ENCODE measurements at regions not wholly inside any gene's neighbourhood (a gene's known extent, or its start where the extent isn't known, plus 50 kb on each side); places are given as distances from the start of the nearest gene placed in this dataset.

DNA sequence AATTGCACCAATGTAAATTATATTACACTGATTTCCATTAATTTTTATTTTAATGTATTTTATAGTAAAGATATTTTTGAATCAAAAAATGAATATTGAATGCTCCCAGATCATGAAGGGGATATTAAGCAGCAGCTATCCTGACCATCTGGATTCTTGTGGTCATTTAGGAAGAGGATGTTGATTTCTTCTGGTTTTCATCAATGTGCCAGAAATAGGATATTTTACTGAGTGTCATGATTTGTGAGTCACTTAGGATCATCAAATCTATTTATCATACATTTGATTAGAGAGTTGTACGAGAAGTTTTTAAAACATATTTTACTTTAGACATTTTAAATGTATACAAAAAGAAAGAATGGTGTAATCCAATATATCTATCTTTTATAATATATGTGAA is 366.3 kb upstream of the CHRM2 start:
- no peak for DNase-seq (ENCODE audit: low read depth)
- TF ChIP-seq, protein P1, sequence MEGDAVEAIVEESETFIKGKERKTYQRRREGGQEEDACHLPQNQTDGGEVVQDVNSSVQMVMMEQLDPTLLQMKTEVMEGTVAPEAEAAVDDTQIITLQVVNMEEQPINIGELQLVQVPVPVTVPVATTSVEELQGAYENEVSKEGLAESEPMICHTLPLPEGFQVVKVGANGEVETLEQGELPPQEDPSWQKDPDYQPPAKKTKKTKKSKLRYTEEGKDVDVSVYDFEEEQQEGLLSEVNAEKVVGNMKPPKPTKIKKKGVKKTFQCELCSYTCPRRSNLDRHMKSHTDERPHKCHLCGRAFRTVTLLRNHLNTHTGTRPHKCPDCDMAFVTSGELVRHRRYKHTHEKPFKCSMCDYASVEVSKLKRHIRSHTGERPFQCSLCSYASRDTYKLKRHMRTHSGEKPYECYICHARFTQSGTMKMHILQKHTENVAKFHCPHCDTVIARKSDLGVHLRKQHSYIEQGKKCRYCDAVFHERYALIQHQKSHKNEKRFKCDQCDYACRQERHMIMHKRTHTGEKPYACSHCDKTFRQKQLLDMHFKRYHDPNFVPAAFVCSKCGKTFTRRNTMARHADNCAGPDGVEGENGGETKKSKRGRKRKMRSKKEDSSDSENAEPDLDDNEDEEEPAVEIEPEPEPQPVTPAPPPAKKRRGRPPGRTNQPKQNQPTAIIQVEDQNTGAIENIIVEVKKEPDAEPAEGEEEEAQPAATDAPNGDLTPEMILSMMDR (IDR thresholded peaks at IDR 0.05; ENCODE audit: low read depth, low read length, missing control alignments), result no peak
- H3K4me3 ChIP-seq (ENCODE audit: low read depth, low read length), result no peak overlapping the region

DNA sequence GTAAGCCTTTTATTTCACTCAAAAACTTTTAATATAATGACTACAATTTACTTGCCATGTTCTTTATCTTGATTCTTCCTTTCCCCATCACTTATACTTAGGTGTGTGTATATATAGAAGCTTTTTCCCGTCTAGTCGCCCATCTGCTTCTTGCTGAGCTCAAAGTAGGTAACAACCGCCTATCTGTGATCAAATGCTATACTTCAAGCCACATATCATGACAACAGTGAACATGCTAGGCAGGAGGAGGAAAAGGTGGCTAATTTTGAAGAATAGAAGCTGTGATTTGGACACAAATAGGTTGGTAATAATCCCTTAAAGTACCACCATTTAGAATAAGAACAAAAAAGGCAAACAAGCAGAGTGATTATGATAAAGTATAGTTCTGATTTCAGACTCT is 367.3 kb upstream of the CHRM2 start:
- DNase-seq (ENCODE audit: low read depth), result no peak
- H3K4me3 ChIP-seq (ENCODE audit: low read depth, low read length), result no peak overlapping the region
- TF ChIP-seq, protein P1 (IDR thresholded peaks at IDR 0.05; ENCODE audit: low read depth, low read length, missing control alignments), result no peak

DNA sequence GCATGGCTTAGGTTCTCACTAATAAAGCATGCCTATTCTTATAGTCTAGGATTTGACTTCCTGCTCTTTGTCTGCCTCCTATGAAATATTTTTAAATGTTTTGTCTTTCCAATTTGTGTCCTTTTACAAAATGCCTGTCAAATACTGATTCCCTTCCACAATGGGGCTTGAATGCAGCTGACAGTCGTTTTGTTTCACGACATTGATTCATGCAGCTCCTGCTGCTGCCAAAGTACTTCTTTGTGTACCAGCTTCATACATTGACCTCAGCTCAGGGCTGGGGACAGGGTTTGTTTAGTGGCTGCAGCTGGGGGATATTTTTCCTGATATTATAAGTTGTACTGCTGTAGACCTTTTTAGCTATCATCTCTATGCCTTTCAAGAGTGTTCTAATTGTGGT is 371.9 kb upstream of the CHRM2 start:
- no peak for DNase-seq (ENCODE audit: low read depth)
- TF ChIP-seq, protein P1 (IDR thresholded peaks at IDR 0.05; ENCODE audit: low read depth, low read length, missing control alignments), result no peak
- no peak overlapping the region for H3K4me3 ChIP-seq (ENCODE audit: low read depth, low read length)

DNA sequence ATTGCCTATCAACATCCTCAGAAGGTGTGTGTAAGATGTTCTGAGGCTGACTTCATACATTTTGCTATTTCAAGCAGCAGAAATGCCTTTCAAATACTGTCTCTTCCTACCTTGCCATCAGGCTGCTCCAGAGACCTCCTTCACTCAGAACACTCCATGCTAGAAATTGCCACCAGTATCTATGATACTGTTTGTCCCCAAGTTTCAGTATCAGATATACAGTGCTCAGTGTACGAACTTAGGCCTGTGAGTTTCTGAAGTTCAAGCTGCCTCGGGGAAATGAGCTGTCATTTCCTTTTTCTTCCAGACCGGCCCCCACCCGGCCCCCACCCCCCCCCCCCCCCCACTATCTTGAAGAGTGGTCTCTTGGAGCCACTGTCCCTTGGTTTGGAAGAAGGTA is 373.4 kb upstream of the CHRM2 start:
- H3K4me3 ChIP-seq (ENCODE audit: low read depth, low read length), result no peak overlapping the region
- DNase-seq (ENCODE audit: low read depth), result no peak
- TF ChIP-seq, protein P1 (IDR thresholded peaks at IDR 0.05; ENCODE audit: low read depth, low read length, missing control alignments), result no peak

DNA sequence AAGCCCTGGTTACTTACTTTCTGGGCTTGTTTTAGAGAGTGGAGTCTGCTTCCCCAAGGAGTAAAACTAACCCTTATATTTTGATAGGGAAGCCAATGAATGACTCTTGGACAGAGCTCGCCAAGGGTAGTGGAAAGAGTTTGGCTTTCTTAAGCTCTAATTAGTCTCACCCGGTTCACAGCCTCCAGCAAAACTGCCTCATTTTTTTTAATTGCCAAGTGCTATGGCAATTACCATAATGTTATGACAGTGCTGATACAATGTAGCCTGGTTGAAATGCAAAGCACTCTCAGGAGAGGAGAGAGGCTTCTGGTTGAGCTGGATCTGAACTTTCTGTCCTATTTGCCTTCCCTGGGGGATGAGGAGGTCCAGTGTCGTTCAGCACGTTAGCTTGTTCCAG is 376.1 kb upstream of the CHRM2 start:
- no peak for DNase-seq (ENCODE audit: low read depth)
- H3K4me3 ChIP-seq (ENCODE audit: low read depth, low read length), result no peak overlapping the region
- TF ChIP-seq, protein P1 (IDR thresholded peaks at IDR 0.05; ENCODE audit: low read depth, low read length, missing control alignments), result no peak

DNA sequence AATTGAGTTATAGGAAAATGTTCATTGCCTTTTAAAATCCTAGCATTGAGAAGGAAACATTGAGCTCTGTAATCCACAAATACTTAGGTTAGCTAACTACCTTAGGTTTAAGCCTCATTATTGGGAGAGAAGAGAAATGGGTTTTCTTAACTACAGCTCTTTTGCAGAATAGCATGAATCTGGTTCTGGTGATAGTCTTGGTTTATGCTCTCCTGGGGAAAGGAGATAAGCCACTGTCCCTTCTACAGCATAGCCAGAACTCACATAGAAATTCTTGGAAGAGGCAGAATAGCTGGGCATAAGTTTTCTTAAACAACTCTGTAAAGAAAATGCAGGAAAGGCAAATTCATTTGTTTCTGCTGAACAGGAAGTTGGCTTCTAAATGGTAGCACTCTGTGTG is 378.6 kb upstream of the CHRM2 start:
- DNase-seq (ENCODE audit: low read depth), result no peak
- H3K4me3 ChIP-seq (ENCODE audit: low read depth, low read length), result no peak overlapping the region
- TF ChIP-seq, protein P1 (IDR thresholded peaks at IDR 0.05; ENCODE audit: low read depth, low read length, missing control alignments), result no peak

DNA sequence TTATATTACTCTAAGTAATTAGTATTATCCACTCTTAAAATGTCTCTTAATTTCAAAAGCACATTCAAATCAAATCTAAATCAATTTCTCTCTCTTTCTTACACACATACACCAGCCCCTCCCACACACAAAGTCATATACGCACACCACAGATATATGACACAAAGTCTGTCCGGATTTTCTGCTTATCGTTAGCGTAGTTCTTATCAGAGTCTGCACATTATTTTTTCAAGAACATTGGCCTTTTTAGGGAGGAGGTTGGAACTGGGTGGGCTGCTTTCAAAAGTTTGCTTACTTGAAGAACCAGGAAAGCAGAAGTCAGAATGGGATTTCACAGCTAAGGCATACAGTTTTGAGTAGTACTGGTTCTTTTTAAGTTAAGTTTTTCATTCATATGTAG is 387.6 kb upstream of the CHRM2 start:
- TF ChIP-seq, protein P1 (IDR thresholded peaks at IDR 0.05; ENCODE audit: low read depth, low read length, missing control alignments), result no peak
- no peak for DNase-seq (ENCODE audit: low read depth)
- no peak overlapping the region for H3K4me3 ChIP-seq (ENCODE audit: low read depth, low read length)

All from GM12864 (cell line).